ENCODE measurements at regions not wholly inside any gene's neighbourhood (a gene's known extent, or its start where the extent isn't known, plus 50 kb on each side); places are given as distances from the start of the nearest gene placed in this dataset.

- H3K4me3 ChIP-seq (ENCODE audit: low read depth, low read length) = no peak overlapping the region
Observed at GRCh38 chr18:78701771-78702396, 277.7 kb upstream of the SALL3 start.

GRCh38 chr18:78703291-78703690 lies 276.3 kb upstream of the SALL3 start:
- no peak for TF ChIP-seq CTCF (IDR thresholded peaks at IDR 0.05; ENCODE audit: borderline replicate concordance, insufficient read depth, low read depth, low read length)
- no peak overlapping the region for H3K4me3 ChIP-seq (ENCODE audit: low read depth, low read length)

More at GRCh38 chr18:78701771-78702396, 277.7 kb upstream of the SALL3 start:
- TF ChIP-seq CTCF (IDR thresholded peaks at IDR 0.05; ENCODE audit: borderline replicate concordance, insufficient read depth, low read depth, low read length) = no peak

GRCh38 chr18:78704971-78705461 lies 274.6 kb upstream of the SALL3 start:
- no peak for TF ChIP-seq CTCF (IDR thresholded peaks at IDR 0.05; ENCODE audit: borderline replicate concordance, insufficient read depth, low read depth, low read length)
- no peak overlapping the region for H3K4me3 ChIP-seq (ENCODE audit: low read depth, low read length)

- H3K4me3 ChIP-seq (ENCODE audit: low read depth, low read length) = no peak overlapping the region
- no peak for TF ChIP-seq CTCF (IDR thresholded peaks at IDR 0.05; ENCODE audit: borderline replicate concordance, insufficient read depth, low read depth, low read length)
Observed at GRCh38 chr18:78709261-78709809, 270.3 kb upstream of the SALL3 start.

- no peak for TF ChIP-seq CTCF (IDR thresholded peaks at IDR 0.05; ENCODE audit: borderline replicate concordance, insufficient read depth, low read depth, low read length)
- H3K4me3 ChIP-seq (ENCODE audit: low read depth, low read length) = no peak overlapping the region
Observed at GRCh38 chr18:78711316-78711715, 268.3 kb upstream of the SALL3 start.

GRCh38 chr18:78711971-78712370 lies 267.6 kb upstream of the SALL3 start:
- H3K4me3 ChIP-seq (ENCODE audit: low read depth, low read length) = no peak overlapping the region
- TF ChIP-seq CTCF (IDR thresholded peaks at IDR 0.05; ENCODE audit: borderline replicate concordance, insufficient read depth, low read depth, low read length) = no peak

- TF ChIP-seq CTCF (IDR thresholded peaks at IDR 0.05; ENCODE audit: borderline replicate concordance, insufficient read depth, low read depth, low read length) = no peak
Observed at GRCh38 chr18:78713069-78713468, 266.5 kb upstream of the SALL3 start.

More at GRCh38 chr18:78713069-78713468, 266.5 kb upstream of the SALL3 start:
- no peak overlapping the region for H3K4me3 ChIP-seq (ENCODE audit: low read depth, low read length)
